ENCODE measurements at regions not wholly inside any gene's neighbourhood (a gene's known extent, or its start where the extent isn't known, plus 50 kb on each side); places are given as distances from the start of the nearest gene placed in this dataset.

GRCh38 chr5:3432135-3432534 is 163.5 kb upstream of the IRX1 start:
- Histone ChIP-seq H3K27me3 (ENCODE audit: low read length) (no peaks in the 10 kb centered on the region), H2AFZ (ENCODE audit: low read length) (no peak overlapping the region), H3K9me3 (ENCODE audit: low read length) (peaks cover 22% of the 10 kb centered on the region), H3K36me3 (ENCODE audit: insufficient read depth, low read length) (no peaks in the 10 kb centered on the region), H3K4me1 (ENCODE audit: low read length) (no peaks in the 10 kb centered on the region), H4K20me1 (ENCODE audit: insufficient read depth, low read depth, low read length) (no peaks in the 10 kb centered on the region), H3K79me2 (ENCODE audit: low read length) (no peaks in the 10 kb centered on the region), H3K27ac (ENCODE audit: low read length) (no peak overlapping the region), H3K4me3 (ENCODE audit: low read length) (no peak overlapping the region), H3K4me2 (ENCODE audit: low read depth, low read length, poor library complexity, severe bottlenecking) (no peak overlapping the region), H3K9ac (ENCODE audit: low read length) (no peak overlapping the region), H3K9me2 (replicated peaks; ENCODE audit: insufficient read depth, low read length) (no peaks in the 10 kb centered on the region)
- DNase-seq: no peak

GRCh38 chr5:3430691-3431090 is 164.9 kb upstream of the IRX1 start:
- Histone ChIP-seq H2AFZ (ENCODE audit: low read length) (no peak overlapping the region), H3K4me2 (ENCODE audit: low read depth, low read length, poor library complexity, severe bottlenecking) (no peak overlapping the region), H3K79me2 (ENCODE audit: low read length) (no peaks in the 10 kb centered on the region), H3K4me3 (ENCODE audit: low read length) (no peak overlapping the region), H3K4me1 (ENCODE audit: low read length) (no peaks in the 10 kb centered on the region), H3K9me2 (replicated peaks; ENCODE audit: insufficient read depth, low read length) (no peaks in the 10 kb centered on the region), H3K36me3 (ENCODE audit: insufficient read depth, low read length) (no peaks in the 10 kb centered on the region), H3K27me3 (ENCODE audit: low read length) (no peaks in the 10 kb centered on the region), H4K20me1 (ENCODE audit: insufficient read depth, low read depth, low read length) (no peaks in the 10 kb centered on the region), H3K9ac (ENCODE audit: low read length) (no peak overlapping the region), H3K27ac (ENCODE audit: low read length) (no peak overlapping the region), H3K9me3 (ENCODE audit: low read length) (peaks cover 18% of the 10 kb centered on the region)
- no peak for DNase-seq

GRCh38 chr5:3429962-3430361 is 165.7 kb upstream of the IRX1 start:
- H3K9ac ChIP-seq (ENCODE audit: low read length): no peak overlapping the region
- H3K79me2 ChIP-seq (ENCODE audit: low read length): no peaks in the 10 kb centered on the region
- no peak overlapping the region for H3K4me2 ChIP-seq (ENCODE audit: low read depth, low read length, poor library complexity, severe bottlenecking)
- no peak overlapping the region for H3K4me3 ChIP-seq (ENCODE audit: low read length)
- no peak overlapping the region for H3K27ac ChIP-seq (ENCODE audit: low read length)
- H3K4me1 ChIP-seq (ENCODE audit: low read length): no peaks in the 10 kb centered on the region
- H3K36me3 ChIP-seq (ENCODE audit: insufficient read depth, low read length): no peaks in the 10 kb centered on the region
- no peak overlapping the region for H2AFZ ChIP-seq (ENCODE audit: low read length)
- no peaks in the 10 kb centered on the region for H3K9me2 ChIP-seq (replicated peaks; ENCODE audit: insufficient read depth, low read length)
- DNase-seq: no peak
- no peaks in the 10 kb centered on the region for H4K20me1 ChIP-seq (ENCODE audit: insufficient read depth, low read depth, low read length)
- no peaks in the 10 kb centered on the region for H3K27me3 ChIP-seq (ENCODE audit: low read length)
- H3K9me3 ChIP-seq (ENCODE audit: low read length): peaks cover 17% of the 10 kb centered on the region

- Histone ChIP-seq H3K4me2 (ENCODE audit: low read depth, low read length, poor library complexity, severe bottlenecking) (no peak overlapping the region), H3K27ac (ENCODE audit: low read length) (no peak overlapping the region), H3K79me2 (ENCODE audit: low read length) (no peaks in the 10 kb centered on the region), H2AFZ (ENCODE audit: low read length) (no peak overlapping the region), H3K9me2 (replicated peaks; ENCODE audit: insufficient read depth, low read length) (no peaks in the 10 kb centered on the region), H3K4me1 (ENCODE audit: low read length) (no peaks in the 10 kb centered on the region), H3K27me3 (ENCODE audit: low read length) (no peaks in the 10 kb centered on the region), H3K9ac (ENCODE audit: low read length) (no peak overlapping the region), H3K9me3 (ENCODE audit: low read length) (peaks cover 15% of the 10 kb centered on the region), H3K4me3 (ENCODE audit: low read length) (no peak overlapping the region), H3K36me3 (ENCODE audit: insufficient read depth, low read length) (no peaks in the 10 kb centered on the region), H4K20me1 (ENCODE audit: insufficient read depth, low read depth, low read length) (no peaks in the 10 kb centered on the region)
- no peak for DNase-seq
Measured at GRCh38 chr5:3428334-3428733, 167.3 kb upstream of the IRX1 start.

- H3K4me1 ChIP-seq (ENCODE audit: low read length): no peaks in the 10 kb centered on the region
- H2AFZ ChIP-seq (ENCODE audit: low read length): no peak overlapping the region
- no peaks in the 10 kb centered on the region for H4K20me1 ChIP-seq (ENCODE audit: insufficient read depth, low read depth, low read length)
- peaks cover 21% of the 10 kb centered on the region for H3K9me3 ChIP-seq (ENCODE audit: low read length)
- H3K36me3 ChIP-seq (ENCODE audit: insufficient read depth, low read length): no peaks in the 10 kb centered on the region
- H3K4me2 ChIP-seq (ENCODE audit: low read depth, low read length, poor library complexity, severe bottlenecking): no peak overlapping the region
- H3K9me2 ChIP-seq (replicated peaks; ENCODE audit: insufficient read depth, low read length): no peaks in the 10 kb centered on the region
- no peaks in the 10 kb centered on the region for H3K79me2 ChIP-seq (ENCODE audit: low read length)
- H3K27me3 ChIP-seq (ENCODE audit: low read length): no peaks in the 10 kb centered on the region
- DNase-seq: no peak
- no peak overlapping the region for H3K4me3 ChIP-seq (ENCODE audit: low read length)
- H3K27ac ChIP-seq (ENCODE audit: low read length): no peak overlapping the region
- H3K9ac ChIP-seq (ENCODE audit: low read length): no peak overlapping the region
Measured at GRCh38 chr5:3424946-3425345, 170.7 kb upstream of the IRX1 start.

- Histone ChIP-seq H3K4me2 (ENCODE audit: low read depth, low read length, poor library complexity, severe bottlenecking) (no peak overlapping the region), H3K4me3 (ENCODE audit: low read length) (no peak overlapping the region), H3K9me2 (replicated peaks; ENCODE audit: insufficient read depth, low read length) (no peaks in the 10 kb centered on the region), H2AFZ (ENCODE audit: low read length) (no peak overlapping the region), H3K79me2 (ENCODE audit: low read length) (no peaks in the 10 kb centered on the region), H3K9ac (ENCODE audit: low read length) (no peak overlapping the region), H3K27me3 (ENCODE audit: low read length) (no peaks in the 10 kb centered on the region), H3K4me1 (ENCODE audit: low read length) (no peaks in the 10 kb centered on the region), H4K20me1 (ENCODE audit: insufficient read depth, low read depth, low read length) (no peaks in the 10 kb centered on the region), H3K9me3 (ENCODE audit: low read length) (peaks cover 25% of the 10 kb centered on the region), H3K27ac (ENCODE audit: low read length) (no peak overlapping the region), H3K36me3 (ENCODE audit: insufficient read depth, low read length) (no peaks in the 10 kb centered on the region)
- no peak for DNase-seq
Measured at GRCh38 chr5:3417376-3417943, 178.2 kb upstream of the IRX1 start.

- Histone ChIP-seq H3K9ac (ENCODE audit: low read length) (no peak overlapping the region), H3K27ac (ENCODE audit: low read length) (no peak overlapping the region), H3K4me3 (ENCODE audit: low read length) (no peak overlapping the region), H4K20me1 (ENCODE audit: insufficient read depth, low read depth, low read length) (no peaks in the 10 kb centered on the region), H3K9me3 (ENCODE audit: low read length) (peaks cover 13% of the 10 kb centered on the region), H3K4me2 (ENCODE audit: low read depth, low read length, poor library complexity, severe bottlenecking) (no peak overlapping the region), H3K9me2 (replicated peaks; ENCODE audit: insufficient read depth, low read length) (no peaks in the 10 kb centered on the region), H3K4me1 (ENCODE audit: low read length) (no peaks in the 10 kb centered on the region), H2AFZ (ENCODE audit: low read length) (no peak overlapping the region), H3K79me2 (ENCODE audit: low read length) (no peaks in the 10 kb centered on the region), H3K36me3 (ENCODE audit: insufficient read depth, low read length) (no peaks in the 10 kb centered on the region), H3K27me3 (ENCODE audit: low read length) (no peaks in the 10 kb centered on the region)
- DNase-seq: no peak
Measured at GRCh38 chr5:3414371-3414770, 181.3 kb upstream of the IRX1 start.

GRCh38 chr5:3412146-3412545 is 183.5 kb upstream of the IRX1 start:
- H3K36me3 ChIP-seq (ENCODE audit: insufficient read depth, low read length): no peaks in the 10 kb centered on the region
- no peak overlapping the region for H2AFZ ChIP-seq (ENCODE audit: low read length)
- no peak for DNase-seq
- no peaks in the 10 kb centered on the region for H3K27me3 ChIP-seq (ENCODE audit: low read length)
- H4K20me1 ChIP-seq (ENCODE audit: insufficient read depth, low read depth, low read length): no peaks in the 10 kb centered on the region
- no peak overlapping the region for H3K27ac ChIP-seq (ENCODE audit: low read length)
- H3K4me2 ChIP-seq (ENCODE audit: low read depth, low read length, poor library complexity, severe bottlenecking): no peak overlapping the region
- no peaks in the 10 kb centered on the region for H3K4me1 ChIP-seq (ENCODE audit: low read length)
- H3K9me2 ChIP-seq (replicated peaks; ENCODE audit: insufficient read depth, low read length): no peaks in the 10 kb centered on the region
- H3K9ac ChIP-seq (ENCODE audit: low read length): no peak overlapping the region
- H3K4me3 ChIP-seq (ENCODE audit: low read length): no peak overlapping the region
- peaks cover 4% of the 10 kb centered on the region for H3K9me3 ChIP-seq (ENCODE audit: low read length)
- H3K79me2 ChIP-seq (ENCODE audit: low read length): no peaks in the 10 kb centered on the region

- H3K9ac ChIP-seq (ENCODE audit: low read length): no peak overlapping the region
- H3K4me1 ChIP-seq (ENCODE audit: low read length): no peaks in the 10 kb centered on the region
- H3K9me3 ChIP-seq (ENCODE audit: low read length): no peaks in the 10 kb centered on the region; the same call in none of the 2 replicates
- no peak overlapping the region for H2AFZ ChIP-seq (ENCODE audit: low read length)
- H3K4me2 ChIP-seq (ENCODE audit: low read depth, low read length, poor library complexity, severe bottlenecking): no peak overlapping the region
- no peaks in the 10 kb centered on the region for H4K20me1 ChIP-seq (ENCODE audit: insufficient read depth, low read depth, low read length)
- no peaks in the 10 kb centered on the region for H3K79me2 ChIP-seq (ENCODE audit: low read length)
- no peaks in the 10 kb centered on the region for H3K36me3 ChIP-seq (ENCODE audit: insufficient read depth, low read length)
- no peaks in the 10 kb centered on the region for H3K9me2 ChIP-seq (replicated peaks; ENCODE audit: insufficient read depth, low read length)
- DNase-seq: no peak
- H3K4me3 ChIP-seq (ENCODE audit: low read length): no peak overlapping the region
- no peak overlapping the region for H3K27ac ChIP-seq (ENCODE audit: low read length)
- H3K27me3 ChIP-seq (ENCODE audit: low read length): no peaks in the 10 kb centered on the region
Measured at GRCh38 chr5:3411363-3411762, 184.3 kb upstream of the IRX1 start.

All from Karpas-422 (cell line).